ENCODE measurements at regions not wholly inside any gene's neighbourhood (a gene's known extent, or its start where the extent isn't known, plus 50 kb on each side); places are given as distances from the start of the nearest gene placed in this dataset.

DNA sequence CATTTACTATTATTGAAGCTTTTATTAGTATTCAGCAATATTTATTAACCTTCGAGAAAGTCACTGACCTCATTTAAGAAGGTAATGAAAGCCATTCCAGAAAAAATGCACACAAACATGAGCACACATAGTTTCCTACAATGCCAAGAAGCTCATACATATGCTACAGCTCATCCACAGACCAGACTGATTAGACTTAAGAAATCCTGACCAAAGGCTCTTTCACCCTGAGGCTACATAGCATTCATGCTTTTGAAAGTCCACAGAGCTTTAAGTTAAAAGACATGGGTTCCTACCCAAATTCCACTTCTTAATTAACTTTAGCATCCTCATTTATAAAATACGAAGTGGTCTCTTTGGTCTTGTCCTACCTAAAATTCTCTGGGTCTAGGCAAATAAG lies 430.4 kb downstream of the TBC1D32 start:
- no peak for DNase-seq (ENCODE audit: low read depth)
- TF ChIP-seq, protein P1, sequence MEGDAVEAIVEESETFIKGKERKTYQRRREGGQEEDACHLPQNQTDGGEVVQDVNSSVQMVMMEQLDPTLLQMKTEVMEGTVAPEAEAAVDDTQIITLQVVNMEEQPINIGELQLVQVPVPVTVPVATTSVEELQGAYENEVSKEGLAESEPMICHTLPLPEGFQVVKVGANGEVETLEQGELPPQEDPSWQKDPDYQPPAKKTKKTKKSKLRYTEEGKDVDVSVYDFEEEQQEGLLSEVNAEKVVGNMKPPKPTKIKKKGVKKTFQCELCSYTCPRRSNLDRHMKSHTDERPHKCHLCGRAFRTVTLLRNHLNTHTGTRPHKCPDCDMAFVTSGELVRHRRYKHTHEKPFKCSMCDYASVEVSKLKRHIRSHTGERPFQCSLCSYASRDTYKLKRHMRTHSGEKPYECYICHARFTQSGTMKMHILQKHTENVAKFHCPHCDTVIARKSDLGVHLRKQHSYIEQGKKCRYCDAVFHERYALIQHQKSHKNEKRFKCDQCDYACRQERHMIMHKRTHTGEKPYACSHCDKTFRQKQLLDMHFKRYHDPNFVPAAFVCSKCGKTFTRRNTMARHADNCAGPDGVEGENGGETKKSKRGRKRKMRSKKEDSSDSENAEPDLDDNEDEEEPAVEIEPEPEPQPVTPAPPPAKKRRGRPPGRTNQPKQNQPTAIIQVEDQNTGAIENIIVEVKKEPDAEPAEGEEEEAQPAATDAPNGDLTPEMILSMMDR (IDR thresholded peaks at IDR 0.05; ENCODE audit: low read depth, low read length, missing control alignments): no peak
- no peak overlapping the region for H3K4me3 ChIP-seq (ENCODE audit: low read depth, low read length)

DNA sequence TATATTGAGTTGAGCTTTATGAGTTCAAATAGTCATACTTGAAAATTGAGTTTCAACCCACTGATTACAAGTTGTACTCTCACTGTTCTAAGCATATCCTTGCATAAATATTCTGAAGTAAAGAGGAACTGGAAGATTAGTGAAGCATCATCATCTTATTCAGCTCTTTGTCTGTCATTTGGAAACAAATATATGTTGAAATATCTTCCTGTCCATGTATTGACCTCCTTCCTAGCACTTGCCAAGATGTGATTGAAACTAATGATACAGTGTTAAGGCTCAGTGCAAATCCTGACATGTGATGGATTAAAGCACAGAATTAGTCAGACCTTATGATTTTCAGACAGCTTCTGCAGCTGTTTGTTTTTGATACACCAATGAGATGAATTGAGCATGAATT lies 434.3 kb downstream of the TBC1D32 start:
- H3K4me3 ChIP-seq (ENCODE audit: low read depth, low read length): no peak overlapping the region
- no peak for DNase-seq (ENCODE audit: low read depth)
- TF ChIP-seq, protein P1 (IDR thresholded peaks at IDR 0.05; ENCODE audit: low read depth, low read length, missing control alignments): no peak

DNA sequence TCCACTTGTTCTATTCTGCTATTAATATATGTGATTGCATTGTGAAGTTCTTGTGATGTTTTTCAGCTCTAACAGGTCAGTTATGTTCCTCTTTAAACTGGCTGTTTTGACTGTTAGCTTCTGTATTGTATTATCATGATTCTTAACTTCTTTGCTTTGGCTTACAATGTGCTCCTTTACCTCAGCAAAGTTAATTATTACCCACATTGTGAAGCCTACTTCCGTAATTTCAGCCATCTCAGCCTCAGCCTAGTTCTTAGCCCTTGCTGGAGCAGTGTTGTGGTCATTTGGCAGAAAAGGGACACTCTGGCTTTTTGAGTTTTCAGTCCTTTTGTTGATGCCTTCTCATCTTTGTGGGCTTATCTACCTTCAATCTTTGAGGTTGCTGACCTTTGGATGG lies 440.2 kb downstream of the TBC1D32 start:
- TF ChIP-seq, protein P1 (IDR thresholded peaks at IDR 0.05; ENCODE audit: low read depth, low read length, missing control alignments): no peak
- H3K4me3 ChIP-seq (ENCODE audit: low read depth, low read length): no peak overlapping the region
- no peak for DNase-seq (ENCODE audit: low read depth)

DNA sequence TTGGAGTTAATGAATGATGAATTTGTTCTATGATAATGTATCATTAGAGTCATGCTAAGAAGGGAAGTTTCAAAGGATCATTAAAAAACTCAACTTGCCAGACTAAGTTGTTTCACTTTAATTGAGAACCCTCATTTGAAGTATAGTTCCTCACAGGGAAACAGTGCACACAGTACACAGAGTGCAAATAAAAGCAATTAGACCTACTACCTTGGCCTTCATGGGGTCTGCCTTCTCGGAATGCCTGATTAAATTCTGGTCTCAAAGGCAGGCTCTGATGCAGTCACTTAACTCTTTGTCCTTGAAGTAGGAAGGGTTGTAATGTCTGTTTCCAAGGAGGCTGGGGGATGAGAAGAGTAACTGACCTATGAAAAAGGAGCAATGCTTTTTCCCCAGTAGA lies 457.3 kb downstream of the TBC1D32 start:
- DNase-seq (ENCODE audit: low read depth): no peak
- TF ChIP-seq, protein P1 (IDR thresholded peaks at IDR 0.05; ENCODE audit: low read depth, low read length, missing control alignments): no peak
- H3K4me3 ChIP-seq (ENCODE audit: low read depth, low read length): no peak overlapping the region

DNA sequence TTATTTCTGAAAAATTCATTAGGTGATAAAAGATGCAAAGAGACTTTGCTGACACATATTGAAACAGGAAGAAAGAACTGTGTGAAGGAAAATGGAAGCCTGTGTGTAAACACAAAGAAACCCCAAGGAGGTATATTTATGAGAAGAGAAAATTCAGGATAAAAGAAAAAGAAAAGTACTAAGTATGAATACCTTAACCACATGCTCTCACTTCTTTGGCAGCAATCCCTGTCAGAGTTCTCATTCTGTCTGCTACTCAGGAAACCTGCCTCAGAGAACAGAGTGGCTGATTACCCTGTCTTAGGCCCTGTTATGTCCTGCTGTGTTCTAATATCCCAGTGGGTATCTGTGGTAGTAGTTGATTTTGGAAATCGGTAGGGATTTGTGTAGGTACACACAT lies 457.9 kb downstream of the TBC1D32 start:
- DNase-seq (ENCODE audit: low read depth): no peak
- no peak overlapping the region for H3K4me3 ChIP-seq (ENCODE audit: low read depth, low read length)
- TF ChIP-seq, protein P1 (IDR thresholded peaks at IDR 0.05; ENCODE audit: low read depth, low read length, missing control alignments): no peak

DNA sequence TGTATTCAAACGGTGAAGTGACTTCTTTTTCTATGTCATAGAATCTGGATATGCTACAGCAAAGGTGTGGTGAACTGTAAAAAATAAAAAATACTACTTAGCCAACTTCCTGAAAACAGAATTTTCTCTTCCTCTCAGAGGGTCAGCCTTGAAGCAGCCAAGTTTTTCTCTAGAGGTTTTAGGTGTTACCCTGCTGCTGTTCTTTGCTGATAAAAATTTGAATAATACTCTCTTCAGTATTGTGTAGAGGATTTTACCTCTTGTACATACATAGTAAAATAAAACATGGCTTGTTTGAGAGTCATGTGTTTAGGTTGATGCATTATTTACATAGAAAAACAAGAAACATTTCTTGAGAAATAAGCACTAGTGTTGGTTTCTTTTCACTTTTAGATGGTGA lies 458.4 kb downstream of the TBC1D32 start:
- TF ChIP-seq, protein P1 (IDR thresholded peaks at IDR 0.05; ENCODE audit: low read depth, low read length, missing control alignments): no peak
- H3K4me3 ChIP-seq (ENCODE audit: low read depth, low read length): no peak overlapping the region
- DNase-seq (ENCODE audit: low read depth): no peak

DNA sequence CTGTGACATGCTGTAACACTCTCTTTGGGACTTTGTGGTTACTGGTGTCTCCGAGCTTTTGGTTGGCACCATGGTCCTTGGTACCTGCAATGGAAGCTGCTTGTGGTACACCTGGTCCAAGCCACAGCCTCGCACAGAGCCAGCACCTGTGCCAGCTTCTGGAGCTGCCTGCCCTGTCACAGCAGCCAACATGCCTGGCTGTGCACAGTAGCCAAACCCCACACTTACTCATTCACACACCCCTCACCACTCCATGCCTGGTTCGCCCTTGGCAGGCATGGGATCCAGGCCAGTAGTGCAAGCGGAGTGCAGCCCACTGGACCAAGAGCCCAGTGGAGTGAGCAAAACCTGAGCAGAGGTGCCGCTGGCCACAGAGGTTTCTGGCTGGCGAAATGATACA lies 459.9 kb downstream of the TBC1D32 start:
- H3K4me3 ChIP-seq (ENCODE audit: low read depth, low read length): no peak overlapping the region
- DNase-seq (ENCODE audit: low read depth): no peak
- TF ChIP-seq, protein P1 (IDR thresholded peaks at IDR 0.05; ENCODE audit: low read depth, low read length, missing control alignments): no peak
